ENCODE measurements at regions not wholly inside any gene's neighbourhood (a gene's known extent, or its start where the extent isn't known, plus 50 kb on each side); places are given as distances from the start of the nearest gene placed in this dataset.
"Not testable (repeated sequence)": the region's sequence is repeated elsewhere in the genome, so short reads cannot be mapped to it uniquely, and the experiment has no call there.

DNA sequence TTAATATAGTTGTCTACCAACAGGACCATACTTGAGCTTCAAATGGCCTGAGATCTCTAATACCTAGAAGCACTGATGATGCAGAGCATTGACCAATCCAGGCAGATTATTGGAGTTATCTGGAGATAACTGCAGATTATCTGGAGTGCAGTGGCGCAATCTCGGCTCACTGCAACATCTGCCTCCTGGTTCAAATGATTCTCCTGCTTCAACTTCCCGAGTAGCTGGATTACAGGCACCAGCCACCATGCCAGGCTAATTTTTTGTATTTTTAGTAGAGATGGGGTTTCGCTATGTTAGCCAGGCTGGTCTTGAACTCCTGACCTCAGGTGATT lies 1225.4 kb upstream of the ZEB2 start:
- not testable (repeated sequence) for H3K4me1 Mint-ChIP-seq; H3K27ac Mint-ChIP-seq; H3K27me3 Mint-ChIP-seq (ENCODE audit: low read depth in 3 of 3); H3K9me3 Mint-ChIP-seq; DNase-seq; H3K36me3 Mint-ChIP-seq; H3K4me3 Mint-ChIP-seq

DNA sequence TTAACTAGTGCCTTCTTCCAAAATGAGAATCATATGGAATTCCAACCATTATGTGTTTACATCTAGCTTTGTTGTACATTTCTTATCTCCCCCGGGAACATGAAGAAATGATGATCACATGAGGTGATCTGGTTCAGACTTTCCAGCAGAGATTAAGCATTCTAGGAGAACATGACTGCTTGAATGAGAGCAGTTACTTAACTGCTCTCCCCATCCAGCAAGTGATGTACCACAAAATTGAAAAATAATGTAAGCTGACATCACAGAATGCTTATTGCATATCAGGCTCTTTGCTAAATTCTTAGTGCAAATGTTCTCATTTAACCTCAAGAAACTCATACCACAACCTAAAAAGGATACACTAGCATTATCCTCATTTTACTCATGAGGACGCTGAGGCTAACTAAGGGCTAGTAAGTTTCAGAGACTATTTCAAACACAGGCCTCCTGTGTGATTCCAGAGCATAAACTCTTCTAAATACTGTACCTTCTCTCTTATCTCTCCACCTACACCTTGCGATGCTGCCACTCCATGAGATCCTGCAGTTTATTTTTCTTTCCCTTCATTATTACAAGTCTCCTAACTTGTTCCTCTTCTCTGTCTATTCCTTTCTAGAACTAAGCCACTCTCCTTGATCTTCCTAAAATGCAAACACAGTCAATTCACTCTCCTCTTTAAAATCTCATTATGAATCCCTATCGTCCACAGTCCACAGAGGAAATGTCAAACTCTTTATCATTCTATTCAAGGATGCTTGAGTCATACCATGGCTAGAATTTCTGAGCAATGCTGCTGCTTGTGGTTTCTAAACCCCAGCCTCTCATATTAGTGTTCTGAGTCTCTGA lies 1224.8 kb upstream of the ZEB2 start:
- no peak for DNase-seq
- Mint-ChIP-seq H3K36me3 (no peaks in the 10 kb centered on the region), H3K9me3 (no peaks in the 10 kb centered on the region), H3K27me3 (ENCODE audit: low read depth in 3 of 3) (no peaks in the 10 kb centered on the region), H3K27ac (no peak overlapping the region), H3K4me1 (no peaks in the 10 kb centered on the region), H3K4me3 (no peak overlapping the region)

DNA sequence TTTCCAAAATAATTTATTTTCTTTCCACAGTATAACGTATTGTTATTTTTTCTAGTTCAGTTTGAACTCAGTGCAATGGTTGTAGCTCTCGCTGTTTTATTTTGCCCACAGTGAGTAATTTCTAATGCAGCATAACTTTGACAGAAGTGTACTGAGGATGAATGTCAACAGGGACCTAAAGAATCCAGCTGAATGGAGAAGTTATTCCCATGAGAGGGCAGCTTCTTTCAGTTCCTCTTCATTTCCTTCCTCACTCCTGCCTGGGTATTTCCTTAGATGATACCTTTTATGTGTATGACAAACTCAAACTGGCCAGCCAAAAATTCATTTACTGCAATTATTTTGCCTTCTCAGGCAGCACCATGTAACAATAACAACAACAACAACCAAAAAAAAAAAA lies 1223.1 kb upstream of the ZEB2 start:
- Mint-ChIP-seq H3K4me3 (no peak overlapping the region), H3K9me3 (no peaks in the 10 kb centered on the region), H3K4me1 (no peaks in the 10 kb centered on the region), H3K27me3 (ENCODE audit: low read depth in 3 of 3) (no peaks in the 10 kb centered on the region), H3K27ac (no peak overlapping the region), H3K36me3 (no peaks in the 10 kb centered on the region)
- no peak for DNase-seq

DNA sequence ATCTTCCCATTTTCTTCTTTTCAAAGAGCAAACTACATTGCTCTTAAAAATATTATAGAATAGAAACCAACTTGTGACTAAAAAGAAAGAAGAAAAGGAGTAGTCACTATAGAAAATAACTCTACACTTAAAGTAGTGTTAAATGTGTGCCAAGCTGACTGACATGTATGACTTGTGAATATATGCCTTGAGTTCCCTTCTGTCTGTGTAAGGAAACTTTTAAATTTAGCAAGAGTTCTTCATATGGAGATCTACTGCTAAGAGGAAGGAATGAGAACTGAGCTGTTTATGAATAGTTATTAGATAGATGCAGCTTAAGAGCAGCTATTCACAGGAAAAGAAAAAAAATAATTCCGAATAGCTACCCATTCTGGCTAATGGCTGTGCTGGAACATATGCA lies 1221.7 kb upstream of the ZEB2 start:
- Mint-ChIP-seq H3K9me3 (no peaks in the 10 kb centered on the region), H3K4me1 (no peaks in the 10 kb centered on the region), H3K27ac (no peak overlapping the region), H3K4me3 (no peak overlapping the region), H3K36me3 (no peaks in the 10 kb centered on the region), H3K27me3 (ENCODE audit: low read depth in 3 of 3) (no peaks in the 10 kb centered on the region)
- no peak for DNase-seq

- Mint-ChIP-seq H3K4me1 (no peaks in the 10 kb centered on the region), H3K27me3 (ENCODE audit: low read depth in 3 of 3) (no peaks in the 10 kb centered on the region), H3K36me3 (no peaks in the 10 kb centered on the region), H3K4me3 (no peak overlapping the region), H3K27ac (no peak overlapping the region), H3K9me3 (no peaks in the 10 kb centered on the region)
- no peak for DNase-seq
These were observed 1221.3 kb upstream of the ZEB2 start for GRCh38 chr2:145741181-145741580.

DNA sequence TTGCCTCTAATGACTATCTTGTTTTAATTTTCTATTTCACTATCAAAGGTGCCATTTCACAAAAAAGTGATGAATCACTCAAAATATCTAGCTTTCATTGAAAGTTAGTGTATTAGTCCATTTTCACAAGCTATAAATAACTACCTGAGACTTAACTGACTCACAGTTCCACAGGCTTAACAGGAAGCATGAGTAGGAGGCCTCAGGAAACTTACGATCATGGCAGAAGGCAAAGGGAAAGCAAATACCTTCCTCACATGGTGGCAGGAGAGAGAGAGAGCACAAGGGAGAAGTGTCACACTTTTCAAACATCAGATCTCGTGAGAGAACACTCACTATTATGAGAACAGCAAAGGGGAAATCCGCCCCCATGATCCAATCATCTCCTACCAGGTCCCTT lies 1220.4 kb upstream of the ZEB2 start:
- H3K27me3 Mint-ChIP-seq (ENCODE audit: low read depth in 3 of 3) = no peaks in the 10 kb centered on the region
- no peaks in the 10 kb centered on the region for H3K4me1 Mint-ChIP-seq
- no peak overlapping the region for H3K27ac Mint-ChIP-seq
- H3K36me3 Mint-ChIP-seq = no peaks in the 10 kb centered on the region
- no peak for DNase-seq
- H3K9me3 Mint-ChIP-seq = no peaks in the 10 kb centered on the region
- no peak overlapping the region for H3K4me3 Mint-ChIP-seq

- H3K27me3 Mint-ChIP-seq (ENCODE audit: low read depth in 3 of 3) = no peaks in the 10 kb centered on the region
- H3K36me3 Mint-ChIP-seq = no peaks in the 10 kb centered on the region
- DNase-seq = no peak
- no peaks in the 10 kb centered on the region for H3K9me3 Mint-ChIP-seq
- no peaks in the 10 kb centered on the region for H3K4me1 Mint-ChIP-seq
- no peak overlapping the region for H3K4me3 Mint-ChIP-seq
- no peak overlapping the region for H3K27ac Mint-ChIP-seq
These were observed 1219.8 kb upstream of the ZEB2 start for GRCh38 chr2:145739681-145740080.

DNA sequence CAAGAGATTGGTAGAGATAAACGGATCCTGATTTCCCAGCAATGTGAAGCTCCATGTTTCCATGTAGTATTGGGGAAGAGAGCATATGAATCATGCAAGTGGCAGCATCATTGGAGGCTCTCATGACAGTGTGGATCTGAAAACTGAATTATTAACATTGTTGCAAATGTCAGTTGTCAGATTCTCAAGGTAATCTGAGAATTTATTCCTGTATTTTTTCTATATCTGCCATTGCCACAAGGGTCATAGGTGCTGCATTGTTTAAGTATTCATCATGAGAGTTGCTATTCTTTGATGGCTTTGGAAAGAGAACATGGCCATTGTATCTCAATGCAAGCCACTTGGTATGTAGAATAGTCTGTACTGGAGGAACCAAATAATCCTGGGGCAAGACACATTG lies 1217.0 kb upstream of the ZEB2 start:
- Mint-ChIP-seq H3K4me1 (no peaks in the 10 kb centered on the region), H3K27ac (no peak overlapping the region), H3K4me3 (no peak overlapping the region), H3K27me3 (ENCODE audit: low read depth in 3 of 3) (peaks cover 0 to under 1% (median 0%) of the 10 kb centered on the region in 3 donors), H3K36me3 (no peaks in the 10 kb centered on the region), H3K9me3 (no peaks in the 10 kb centered on the region)
- no peak for DNase-seq

- Mint-ChIP-seq H3K27ac (no peak overlapping the region), H3K4me1 (no peaks in the 10 kb centered on the region), H3K36me3 (no peaks in the 10 kb centered on the region), H3K9me3 (peaks cover 0 to 7% (median 0%) of the 10 kb centered on the region in 6 donors), H3K4me3 (no peak overlapping the region), H3K27me3 (ENCODE audit: low read depth in 3 of 3) (peaks cover 0 to 3% (median 2%) of the 10 kb centered on the region in 3 donors)
- no peak for DNase-seq
These were observed 1211.5 kb upstream of the ZEB2 start for GRCh38 chr2:145731467-145731866.

- Mint-ChIP-seq H3K27ac (no peak overlapping the region), H3K27me3 (ENCODE audit: low read depth in 3 of 3) (peaks cover 0 to 3% (median 2%) of the 10 kb centered on the region in 3 donors), H3K4me1 (no peaks in the 10 kb centered on the region), H3K36me3 (no peaks in the 10 kb centered on the region), H3K9me3 (peaks cover 0 to 7% (median 0%) of the 10 kb centered on the region in 6 donors), H3K4me3 (no peak overlapping the region)
- DNase-seq = no peak
These were observed 1210.3 kb upstream of the ZEB2 start for GRCh38 chr2:145729993-145730770.

DNA sequence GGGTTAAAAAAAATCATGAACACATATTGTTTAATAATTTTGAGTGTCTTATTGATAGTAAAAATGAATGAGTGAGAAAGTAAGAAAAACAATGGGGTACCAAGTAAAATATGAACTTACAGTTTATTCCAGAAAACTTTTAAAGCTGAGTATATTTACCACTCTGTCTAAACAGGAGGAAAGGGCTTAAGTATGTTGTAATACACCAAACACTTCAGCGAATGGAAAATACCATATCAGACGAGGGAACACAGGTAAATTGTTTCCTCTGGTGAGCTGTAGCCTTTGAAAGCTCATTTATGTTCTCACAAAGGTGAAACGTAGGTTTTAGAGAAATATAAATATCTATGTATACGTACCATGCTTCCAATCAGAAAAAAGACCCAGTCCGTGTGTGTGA lies 1209.6 kb upstream of the ZEB2 start:
- H3K9me3 Mint-ChIP-seq = peaks cover 0 to 7% (median 0%) of the 10 kb centered on the region in 6 donors
- H3K27ac Mint-ChIP-seq = no peak overlapping the region
- DNase-seq = no peak
- no peak overlapping the region for H3K4me3 Mint-ChIP-seq
- H3K36me3 Mint-ChIP-seq = no peaks in the 10 kb centered on the region
- peaks cover 0 to 3% (median 2%) of the 10 kb centered on the region in 3 donors for H3K27me3 Mint-ChIP-seq (ENCODE audit: low read depth in 3 of 3)
- H3K4me1 Mint-ChIP-seq = peaks cover 0 to 4% of the 10 kb centered on the region in 2 donors

DNA sequence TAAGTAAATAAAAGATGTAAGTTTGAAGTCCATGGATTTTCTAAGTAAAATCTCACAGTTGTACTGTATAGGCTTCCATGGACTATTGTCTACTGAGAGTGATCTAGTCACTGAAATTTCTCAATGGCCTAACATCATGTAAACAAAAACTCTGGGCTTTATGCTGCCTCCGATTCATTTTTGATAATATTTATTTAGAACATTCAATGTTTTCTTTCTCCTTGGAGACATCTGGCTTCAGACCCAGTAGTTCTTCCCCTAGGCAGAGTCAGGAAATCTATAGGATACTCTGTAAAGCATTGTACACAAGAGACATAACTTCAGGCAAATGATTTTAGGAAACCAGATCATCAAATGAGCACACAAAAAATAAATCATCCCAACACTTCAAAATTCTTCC lies 1208.6 kb upstream of the ZEB2 start:
- Mint-ChIP-seq H3K27me3 (ENCODE audit: low read depth in 3 of 3) (peaks cover 2 to 3% (median 2%) of the 10 kb centered on the region in 3 donors), H3K9me3 (peaks cover 0 to 7% (median 0%) of the 10 kb centered on the region in 6 donors)
- no peak for DNase-seq

GRCh38 chr2:145725876-145726275 lies 1206.0 kb upstream of the ZEB2 start:
- Mint-ChIP-seq H3K36me3 (no peaks in the 10 kb centered on the region), H3K9me3 (peaks cover 0 to 7% (median 0%) of the 10 kb centered on the region in 6 donors), H3K4me3 (no peak overlapping the region), H3K27ac (no peak overlapping the region), H3K27me3 (ENCODE audit: low read depth in 3 of 3) (peaks cover 0 to 5% (median 2%) of the 10 kb centered on the region in 3 donors), H3K4me1 (peaks cover 0 to 5% of the 10 kb centered on the region in 2 donors)
- no peak for DNase-seq

More for the DNA sequence above, 1208.6 kb upstream of the ZEB2 start:
- Mint-ChIP-seq H3K4me1 (peaks cover 0 to 5% of the 10 kb centered on the region in 2 donors), H3K27ac (no peak overlapping the region), H3K4me3 (no peak overlapping the region), H3K36me3 (no peaks in the 10 kb centered on the region)

DNA sequence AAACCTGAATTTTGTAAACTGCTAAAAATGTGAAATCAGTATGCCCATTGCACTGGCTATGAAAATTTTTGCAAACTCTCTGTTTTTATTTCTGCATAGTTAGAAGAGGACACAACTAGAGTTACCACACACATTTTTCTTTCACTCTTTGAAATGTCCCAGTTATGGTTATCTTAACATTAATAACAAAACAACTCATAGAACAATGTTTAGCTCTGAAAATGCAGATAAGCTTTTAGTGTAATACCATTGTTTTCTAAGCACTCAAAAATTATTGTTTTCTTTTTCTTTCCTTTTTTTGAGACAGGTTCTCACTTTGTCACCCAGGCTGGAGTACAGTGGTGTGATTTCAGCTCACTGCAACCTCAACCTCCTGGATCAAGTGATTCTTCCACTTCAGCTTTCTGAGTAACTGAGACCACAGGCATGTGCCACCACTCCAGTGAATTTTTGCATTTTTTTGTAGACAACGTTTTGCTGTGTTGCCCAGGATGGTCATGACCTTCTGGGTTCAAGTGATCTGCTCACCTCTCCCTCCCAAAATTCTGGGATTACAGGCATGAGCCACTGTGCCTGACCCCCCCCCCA lies 1204.5 kb upstream of the ZEB2 start:
- Mint-ChIP-seq H3K4me3 (peak overlapping the region in 1 of 5 donors; percentile 31), H3K36me3 (no peaks in the 10 kb centered on the region), H3K27me3 (ENCODE audit: low read depth in 3 of 3) (peaks cover 0 to 5% (median 2%) of the 10 kb centered on the region in 3 donors), H3K27ac (no peak overlapping the region), H3K4me1 (peaks cover 0 to 5% of the 10 kb centered on the region in 2 donors), H3K9me3 (peaks cover 0 to 7% (median 0%) of the 10 kb centered on the region in 6 donors)
- no peak for DNase-seq
